ENCODE measurements at regions not wholly inside any gene's neighbourhood (a gene's known extent, or its start where the extent isn't known, plus 50 kb on each side); places are given as distances from the start of the nearest gene placed in this dataset.
"Not testable (repeated sequence)": the region's sequence is repeated elsewhere in the genome, so short reads cannot be mapped to it uniquely, and the experiment has no call there.

GRCh38 chr18:59799383-59800015 lies 100.3 kb upstream of the PMAIP1 start:
- DNase-seq = no peak

DNA sequence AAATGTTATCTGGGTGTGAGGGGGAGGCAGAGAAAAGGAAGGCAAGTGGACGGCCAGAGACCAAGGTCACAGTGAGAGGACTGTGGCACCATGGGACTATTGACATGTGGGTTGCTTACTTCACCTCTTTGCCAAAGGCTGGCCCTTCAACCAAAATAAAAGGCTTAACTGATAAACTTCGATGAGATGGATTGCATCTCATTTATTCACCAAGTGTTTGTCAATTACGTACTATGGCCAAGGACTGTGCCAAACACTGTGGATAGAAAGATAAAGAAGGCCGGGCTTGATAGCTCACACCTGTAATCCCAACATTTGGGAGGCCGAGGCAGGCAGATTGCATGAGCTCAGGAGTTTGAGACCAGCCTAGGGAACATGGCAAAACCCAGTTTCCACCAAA lies 98.7 kb upstream of the CCBE1 start:
- no peak for DNase-seq

DNA sequence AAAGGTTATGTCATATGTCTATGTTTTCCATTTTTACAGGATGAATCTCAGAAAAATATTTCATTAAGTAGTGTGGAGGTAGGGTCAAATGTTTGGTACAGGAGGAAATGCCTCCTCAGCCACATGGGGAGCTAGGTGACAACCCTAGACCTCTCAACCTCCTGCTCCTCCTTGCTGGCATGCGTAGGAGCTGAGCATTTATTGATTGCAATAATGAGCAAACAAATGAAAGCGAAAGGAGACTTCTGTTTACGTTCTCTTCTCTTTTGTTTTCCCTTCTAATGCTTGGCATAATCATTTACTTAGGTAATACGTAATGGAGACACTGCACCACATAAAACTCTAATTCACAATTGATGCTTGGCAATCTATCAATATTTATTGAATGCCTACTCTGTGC lies 95.1 kb upstream of the CCBE1 start:
- no peak for DNase-seq

DNA sequence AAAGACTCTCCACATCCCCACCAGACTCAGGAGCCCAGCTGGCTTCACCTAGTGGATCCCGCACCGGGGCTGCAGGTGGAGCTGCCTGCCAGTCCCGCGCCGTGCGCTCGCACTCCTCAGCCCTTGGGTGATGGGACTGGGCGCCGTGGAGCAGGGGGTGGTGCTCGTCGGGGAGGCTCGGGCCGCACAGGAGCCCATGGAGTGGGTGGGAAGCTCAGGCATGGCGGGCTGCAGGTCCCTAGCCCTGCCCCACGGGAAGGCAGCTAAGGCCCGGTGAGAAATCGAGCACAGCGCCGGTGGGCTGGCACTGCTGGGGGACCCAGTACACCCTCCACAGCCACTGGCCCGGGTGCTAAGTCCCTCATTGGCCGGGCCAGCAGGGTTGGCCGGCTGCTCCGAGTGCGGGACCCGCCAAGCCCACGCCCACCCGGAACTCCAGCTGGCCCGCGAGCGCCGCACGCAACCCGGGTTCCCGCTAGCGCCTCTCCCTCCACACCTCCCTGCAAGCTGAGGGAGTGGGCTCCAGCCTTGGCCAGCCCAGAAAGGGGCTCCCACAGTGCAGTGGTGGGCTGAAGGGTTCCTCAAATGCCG lies 93.2 kb upstream of the CCBE1 start:
- not testable (repeated sequence) for DNase-seq

DNA sequence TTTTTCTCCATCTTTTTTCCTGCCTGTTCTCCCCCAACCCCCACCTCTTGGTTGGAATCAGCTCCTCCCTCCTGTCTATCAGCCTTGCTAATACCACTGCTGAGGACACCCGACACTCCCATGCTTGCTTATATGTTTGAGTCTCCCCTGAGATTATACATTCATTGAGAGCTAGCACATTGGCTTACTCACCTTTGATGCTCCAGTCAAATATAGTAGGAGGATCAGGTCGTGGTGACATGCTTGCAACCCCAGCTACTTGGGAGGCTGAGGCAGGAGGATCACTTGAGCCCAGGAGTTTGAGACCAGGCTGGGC lies 91.5 kb upstream of the CCBE1 start:
- no peak for DNase-seq

DNA sequence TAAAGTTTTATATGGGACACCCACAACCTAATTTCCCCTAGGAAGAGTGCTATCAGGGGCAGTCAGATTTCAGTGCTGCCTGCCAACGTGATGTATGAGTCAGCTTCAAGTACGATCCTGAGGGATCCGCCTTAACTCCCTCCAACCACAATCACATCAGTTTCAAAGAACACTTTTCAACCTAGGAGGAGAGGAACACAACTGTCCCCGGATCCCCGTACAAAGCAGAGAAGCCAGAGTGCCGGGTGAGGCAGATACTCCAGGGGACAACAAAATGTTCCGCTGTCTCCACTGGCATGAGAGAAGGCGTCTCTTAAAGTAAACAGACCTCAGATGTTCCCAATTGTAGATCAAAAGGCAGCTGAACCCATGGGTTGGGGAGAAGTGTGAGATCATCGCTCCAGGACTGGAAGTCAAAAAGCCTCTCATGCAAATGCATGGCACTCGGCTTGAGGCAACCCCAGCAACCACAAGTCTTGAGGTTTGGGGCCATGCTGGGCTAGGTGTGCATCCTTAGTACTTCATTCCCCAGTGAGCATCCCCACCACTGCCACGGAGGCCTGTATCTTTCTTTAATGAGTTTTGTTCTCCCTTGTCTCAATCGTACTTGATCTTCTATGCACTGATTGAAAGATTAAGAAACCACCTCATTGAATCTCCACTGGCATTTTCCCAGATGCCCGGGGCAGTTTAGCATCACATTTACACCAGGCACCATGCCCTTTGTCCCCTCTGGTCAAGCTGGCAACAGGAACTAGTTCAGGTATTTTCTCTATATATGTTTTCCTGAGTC lies 91.0 kb upstream of the CCBE1 start:
- DNase-seq = no peak

DNA sequence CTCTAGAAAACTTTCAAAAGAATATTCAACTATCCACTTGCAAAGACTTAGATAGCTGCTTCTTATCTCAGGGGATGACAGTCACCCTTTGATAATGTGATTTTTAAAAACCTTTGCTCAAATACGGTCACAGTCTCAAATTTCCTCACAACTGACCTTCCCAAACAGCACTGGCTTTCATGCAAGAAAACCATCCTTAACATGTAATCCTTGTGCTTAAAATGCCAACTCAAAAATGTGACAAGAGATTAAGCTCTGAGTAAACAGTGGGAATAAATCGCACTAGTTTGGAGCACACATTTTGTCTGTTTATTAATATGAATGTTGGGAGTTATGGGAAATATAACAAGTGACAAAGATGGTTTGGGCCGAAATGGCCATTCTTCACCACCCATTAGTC lies 87.5 kb upstream of the CCBE1 start:
- DNase-seq = no peak

GRCh38 chr18:59783138-59783537 lies 85.9 kb upstream of the CCBE1 start:
- DNase-seq = no peak

- no peak for DNase-seq
Measured at GRCh38 chr18:59779979-59780378, 82.8 kb upstream of the CCBE1 start.

- no peak for DNase-seq
Measured at GRCh38 chr18:59778434-59778833, 81.2 kb upstream of the CCBE1 start.

DNA sequence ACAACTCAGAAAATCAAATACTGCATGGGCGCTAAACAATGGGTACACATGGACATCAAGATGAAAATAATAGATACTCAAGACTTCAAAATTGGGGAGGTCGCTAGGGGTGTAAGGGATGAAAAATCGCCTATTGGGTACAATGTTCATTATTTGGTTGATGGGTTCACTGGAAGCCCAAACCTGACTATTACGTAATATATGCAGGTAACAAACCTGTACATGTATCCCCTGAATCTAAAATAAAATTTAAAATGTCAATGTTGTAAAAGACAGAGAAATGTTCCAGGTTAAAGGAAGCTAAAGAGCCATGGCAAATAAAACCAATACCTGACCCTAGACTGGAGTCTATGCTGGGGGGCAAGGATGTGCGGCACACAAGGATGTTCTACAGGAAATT lies 80.4 kb upstream of the CCBE1 start:
- DNase-seq = no peak

GRCh38 chr18:59769129-59769865 lies 72.1 kb upstream of the CCBE1 start:
- DNase-seq = no peak

- no peak for DNase-seq
Measured at GRCh38 chr18:59768409-59768808, 71.2 kb upstream of the CCBE1 start.

DNA sequence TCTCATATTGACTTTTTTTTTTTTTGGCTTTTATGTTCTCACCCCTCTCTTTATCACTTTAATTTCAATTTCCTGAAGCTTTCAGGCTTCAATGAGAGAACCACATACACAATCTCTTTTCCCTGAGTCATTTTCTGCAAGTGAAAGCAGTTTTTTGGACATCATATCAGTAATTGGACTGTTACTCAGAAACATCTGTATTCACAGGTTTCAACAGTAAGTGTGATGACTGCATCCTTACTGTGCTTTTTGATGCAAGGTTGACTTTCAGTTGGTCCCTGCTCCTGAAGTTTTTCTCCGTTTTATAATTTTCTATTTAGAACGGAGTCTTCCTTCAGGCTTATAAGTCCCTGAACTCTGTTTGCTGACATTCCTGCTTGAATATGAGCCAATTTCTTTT lies 70.5 kb upstream of the CCBE1 start:
- no peak for DNase-seq

DNA sequence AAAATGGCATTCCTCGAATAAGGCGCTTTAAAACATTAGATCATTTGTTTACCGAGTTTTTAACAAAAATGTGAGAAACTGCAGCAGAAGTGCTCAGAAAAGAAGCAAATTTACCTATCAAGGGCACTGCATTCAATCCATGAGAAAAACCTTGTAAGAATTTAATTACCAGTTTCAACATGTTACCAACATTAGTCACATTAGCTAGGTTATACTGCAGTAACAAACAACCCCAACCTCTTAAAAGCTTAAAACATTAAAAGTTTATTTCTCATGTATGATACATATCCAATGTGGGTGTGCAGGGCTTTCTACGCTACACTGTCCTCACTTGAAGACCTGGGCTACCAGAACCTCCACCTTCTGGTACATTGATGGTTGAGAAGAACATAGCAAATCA lies 68.1 kb upstream of the CCBE1 start:
- DNase-seq = no peak

DNA sequence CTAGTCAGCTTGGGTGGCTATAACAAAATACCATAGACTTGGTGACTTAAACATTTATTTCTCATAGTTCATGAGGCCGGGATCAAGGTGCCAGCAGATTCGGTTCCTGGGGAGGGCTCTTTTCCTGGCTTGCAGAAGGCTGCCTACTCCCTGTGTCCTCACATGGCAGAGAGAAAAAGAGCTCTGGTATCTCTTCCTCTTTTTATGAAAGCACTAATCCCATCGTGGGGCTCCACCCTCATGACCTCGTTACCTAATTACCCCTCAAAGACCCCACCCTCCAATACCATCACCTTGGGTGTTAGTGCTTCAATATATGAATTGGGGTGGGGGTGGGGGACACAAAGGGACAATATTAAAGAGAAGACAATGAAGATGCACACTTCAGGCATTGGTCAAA lies 67.1 kb upstream of the CCBE1 start:
- DNase-seq = no peak

DNA sequence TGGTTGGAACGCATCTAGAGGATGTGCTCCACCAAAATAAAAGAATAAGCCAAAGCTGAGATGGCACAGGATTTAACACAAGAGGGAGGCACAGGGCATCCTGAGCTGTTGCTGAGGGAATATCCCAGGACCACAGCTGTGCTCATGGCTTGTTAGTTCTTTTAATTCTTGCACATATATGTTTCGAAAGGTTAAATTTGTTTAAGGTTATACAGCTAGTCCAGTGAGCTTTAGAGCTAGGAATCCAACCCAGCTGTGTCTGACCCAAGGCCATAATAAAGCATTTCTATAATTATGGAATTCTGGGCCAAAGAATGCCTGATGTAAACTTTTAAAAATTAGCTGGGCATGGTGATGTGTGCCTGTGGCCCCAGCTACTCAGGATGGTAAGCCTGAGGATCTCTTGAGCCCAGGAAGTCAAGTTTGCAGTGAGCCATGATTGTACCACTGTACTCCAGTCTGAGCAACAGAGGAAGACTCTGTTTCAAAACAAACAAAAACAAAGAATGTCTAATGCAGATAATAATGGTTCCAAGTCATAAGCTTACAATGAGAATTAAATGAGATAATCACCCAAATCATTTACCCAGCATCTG lies 66.4 kb upstream of the CCBE1 start:
- DNase-seq = no peak

GRCh38 chr18:59760619-59761600 lies 63.7 kb upstream of the CCBE1 start:
- DNase-seq = no peak

GRCh38 chr18:59760212-59760611 lies 63.0 kb upstream of the CCBE1 start:
- no peak for DNase-seq

DNA sequence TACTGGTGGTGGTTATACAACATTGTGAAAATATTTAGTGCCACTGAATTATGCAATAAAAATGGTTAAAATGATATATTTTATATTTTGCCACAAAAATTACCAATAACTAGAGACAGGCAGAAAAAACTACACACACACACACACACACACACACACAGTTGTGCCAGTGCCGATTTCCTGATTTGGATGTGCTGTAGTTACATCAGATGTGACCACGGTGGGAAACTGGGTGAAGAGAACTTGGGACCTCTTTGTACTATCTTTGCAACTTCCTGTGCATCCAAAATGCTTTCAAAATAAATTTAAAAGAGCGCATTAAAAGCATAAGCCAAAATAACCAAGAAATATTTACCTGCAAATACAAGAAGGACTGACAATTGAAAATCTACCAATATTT lies 61.6 kb upstream of the CCBE1 start:
- DNase-seq = no peak

GRCh38 chr18:59758106-59758505 lies 60.9 kb upstream of the CCBE1 start:
- no peak for DNase-seq

DNA sequence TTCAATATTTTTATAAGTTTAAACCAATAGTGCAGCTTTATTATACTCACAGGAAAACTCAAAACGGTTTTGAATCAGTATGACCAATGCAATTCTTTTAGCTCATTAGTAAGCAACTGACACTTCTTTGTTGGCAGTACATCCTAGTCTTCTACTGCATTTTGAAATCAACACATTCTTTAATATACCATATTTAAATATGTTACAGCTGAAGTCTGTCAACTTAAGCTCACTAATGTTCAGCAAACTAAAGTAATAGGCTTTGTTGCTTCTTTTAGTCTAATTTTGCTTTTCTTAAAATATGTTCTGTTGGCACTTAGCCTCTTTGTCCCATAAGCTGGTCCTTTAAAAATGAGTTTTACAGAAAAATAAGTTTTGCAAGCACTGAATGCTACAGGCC lies 55.4 kb upstream of the CCBE1 start:
- DNase-seq = no peak
